Suppressor macrophage treated with lipopolysaccharide for 4 hours (primary cell): ENCODE measurements at regions not wholly inside any gene's neighbourhood (a gene's known extent, or its start where the extent isn't known, plus 50 kb on each side); places are given as distances from the start of the nearest gene placed in this dataset.

Experiments used
- DNase-seq: peaks from one replicate; pipeline ENCODE4 v3.0.0-alpha.2; 2020

DNA sequence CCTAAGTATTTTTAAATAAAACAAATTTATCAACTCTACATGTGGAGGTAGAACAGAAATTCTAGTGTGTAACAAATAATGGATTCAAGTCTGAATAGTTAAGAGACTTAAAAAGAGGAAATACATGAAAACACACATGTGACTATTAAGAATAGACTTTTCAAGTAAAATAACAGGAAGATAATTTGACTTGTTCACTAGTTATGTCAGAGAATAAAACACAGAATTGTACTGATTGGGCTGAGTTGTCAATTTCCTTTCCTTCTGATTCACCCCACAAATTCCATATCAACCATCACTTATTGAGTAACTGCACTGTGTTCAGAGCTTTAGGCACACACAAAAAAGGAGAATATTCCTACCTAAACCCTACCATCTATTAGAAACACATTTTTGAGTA lies 557.2 kb downstream of the TUSC7 start:
- peak; percentile 6 for DNase-seq

GRCh38 chr3:117268318-117268717 lies 558.7 kb downstream of the TUSC7 start:
- DNase-seq, result no peak

DNA sequence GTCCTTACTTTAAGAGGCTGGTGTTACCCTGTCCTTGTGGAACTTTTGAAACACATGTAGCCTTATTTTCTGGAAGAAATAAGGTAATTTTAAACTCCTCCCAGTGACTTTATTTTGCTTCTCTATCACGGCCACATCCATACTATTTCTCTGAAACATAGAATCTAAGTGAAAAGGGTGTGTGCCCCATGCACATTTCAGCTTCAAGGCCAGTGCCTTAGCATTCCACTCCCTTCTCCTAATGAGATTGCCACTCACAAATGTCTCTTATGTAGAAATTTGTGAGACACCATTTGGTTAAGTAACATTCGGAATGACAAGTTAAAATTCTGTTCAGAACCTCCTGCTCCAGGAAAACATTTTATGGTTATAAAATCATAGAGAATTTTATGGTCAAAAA lies 562.7 kb downstream of the TUSC7 start:
- DNase-seq, result no peak

GRCh38 chr3:117272876-117273523 lies 563.4 kb downstream of the TUSC7 start:
- no peak for DNase-seq

DNA sequence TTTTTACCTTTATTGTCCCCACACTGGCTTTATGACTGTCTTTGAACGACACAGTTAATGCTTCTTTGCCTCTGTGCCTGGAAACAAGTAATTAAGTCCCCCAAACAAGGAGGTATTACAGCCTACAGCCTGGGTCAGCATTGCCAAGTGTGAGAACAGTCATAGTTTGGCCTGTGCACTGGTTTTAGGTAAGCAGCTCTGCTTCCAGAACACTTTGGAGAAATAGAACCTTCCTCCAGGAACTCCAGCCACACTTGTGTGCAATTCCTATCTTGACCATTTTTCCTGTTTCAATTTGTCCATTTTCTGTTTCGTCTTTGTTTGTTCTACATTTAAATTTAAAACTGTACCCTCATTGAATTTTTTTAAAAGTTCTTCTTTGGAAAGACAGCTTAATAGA lies 568.2 kb downstream of the TUSC7 start:
- DNase-seq, result no peak

- DNase-seq, result no peak
Observed at GRCh38 chr3:117278424-117279190, 569.0 kb downstream of the TUSC7 start.

- no peak for DNase-seq
Observed at GRCh38 chr3:117281371-117281770, 571.8 kb downstream of the TUSC7 start.

- DNase-seq, result no peak
Observed at GRCh38 chr3:117282566-117282965, 573.0 kb downstream of the TUSC7 start.

DNA sequence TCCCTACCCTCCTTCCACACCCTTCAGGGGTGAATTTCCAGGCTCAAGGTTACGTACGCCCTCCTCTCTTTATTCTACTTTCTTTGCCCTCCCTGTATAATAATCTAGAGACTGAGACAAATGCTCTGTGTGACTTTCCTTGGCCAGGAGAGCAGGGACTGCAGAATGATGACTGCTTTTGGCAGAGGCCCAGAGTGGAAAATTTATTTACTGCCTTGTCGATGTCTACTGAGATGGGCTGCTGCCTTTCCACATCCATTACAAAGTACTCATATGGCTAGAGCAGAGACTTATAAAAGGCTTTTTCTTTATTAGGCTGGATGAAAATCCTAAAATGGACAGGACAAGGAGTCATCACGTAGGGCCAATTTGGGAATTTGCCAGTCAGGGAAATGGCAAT lies 576.2 kb downstream of the TUSC7 start:
- no peak for DNase-seq

DNA sequence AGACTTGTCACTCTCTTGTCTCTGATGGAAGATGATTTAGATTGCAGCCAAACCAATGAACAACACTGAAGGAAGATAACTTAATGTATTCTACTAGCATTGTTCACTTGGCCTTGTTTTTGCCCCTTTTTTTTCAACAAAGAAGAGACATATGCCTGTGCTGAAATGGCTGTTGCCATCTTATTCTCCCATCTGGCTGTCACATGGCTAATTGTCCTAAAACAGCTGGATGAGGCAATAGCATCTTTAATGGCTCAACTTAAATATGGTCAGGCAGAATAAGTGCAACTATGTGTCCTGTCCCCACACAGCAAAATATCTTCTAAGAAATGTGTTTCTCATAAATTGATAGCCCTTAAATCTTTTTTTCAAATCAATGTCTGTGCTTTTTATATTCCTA lies 576.9 kb downstream of the TUSC7 start:
- no peak for DNase-seq

- DNase-seq, result no peak
Observed at GRCh38 chr3:117287602-117288001, 578.0 kb downstream of the TUSC7 start.

- no peak for DNase-seq
Observed at GRCh38 chr3:117291476-117291875, 581.9 kb downstream of the TUSC7 start.

DNA sequence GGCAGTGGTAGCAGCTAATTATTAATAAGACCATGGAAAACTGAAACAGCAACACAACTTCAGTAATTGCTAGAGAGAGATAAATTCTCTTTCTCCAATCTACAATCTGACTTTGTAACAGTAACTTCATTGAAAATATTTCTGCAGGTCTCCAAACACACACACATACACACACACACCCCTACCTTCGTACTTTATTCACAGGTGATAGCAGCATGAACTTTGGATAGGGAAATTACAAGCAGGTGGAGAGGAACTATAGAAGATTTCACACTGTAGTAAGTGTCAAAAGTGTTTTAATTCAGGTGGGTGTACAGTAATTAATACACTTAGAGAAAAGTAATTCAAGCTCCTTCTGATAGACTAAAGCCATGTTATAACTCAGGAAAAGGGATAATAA lies 587.5 kb downstream of the TUSC7 start:
- DNase-seq, result no peak

DNA sequence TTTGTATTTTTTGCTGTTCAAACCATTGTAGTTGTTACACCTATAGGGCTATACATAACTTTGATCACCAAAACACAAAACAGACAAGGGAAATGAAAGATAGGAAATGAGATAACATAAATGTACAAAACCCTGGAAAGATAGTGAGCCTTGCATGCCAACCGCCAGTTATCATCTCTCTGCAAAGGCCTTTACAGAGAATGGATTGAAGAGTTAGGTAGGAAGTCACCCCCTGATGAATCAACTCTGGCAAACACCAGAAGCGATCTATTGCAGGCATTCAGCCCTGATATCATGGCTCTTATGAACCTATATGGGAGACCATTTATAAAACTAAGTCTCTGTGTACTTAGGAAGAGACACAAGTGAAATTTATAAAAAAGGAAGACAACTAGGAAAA lies 588.0 kb downstream of the TUSC7 start:
- no peak for DNase-seq

DNA sequence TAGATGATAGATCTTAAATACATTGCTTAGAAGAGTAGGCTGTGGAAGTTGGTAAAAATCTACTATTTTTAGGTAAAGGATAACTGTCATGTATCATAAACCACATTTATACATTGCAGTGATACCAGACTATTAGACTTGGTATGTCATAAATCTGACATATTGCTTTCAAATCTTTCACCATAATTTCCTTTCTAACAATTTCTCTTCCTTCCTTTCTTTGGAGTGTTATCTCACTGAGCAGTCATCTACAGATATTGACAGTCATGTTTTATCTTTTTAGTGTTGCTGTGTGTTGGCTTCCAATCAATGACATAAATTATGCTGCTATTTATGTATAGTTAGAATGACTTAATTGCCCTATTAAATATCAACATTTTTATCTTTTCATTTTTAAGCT lies 588.7 kb downstream of the TUSC7 start:
- no peak for DNase-seq

GRCh38 chr3:117302428-117302827 lies 592.8 kb downstream of the TUSC7 start:
- DNase-seq, result no peak

DNA sequence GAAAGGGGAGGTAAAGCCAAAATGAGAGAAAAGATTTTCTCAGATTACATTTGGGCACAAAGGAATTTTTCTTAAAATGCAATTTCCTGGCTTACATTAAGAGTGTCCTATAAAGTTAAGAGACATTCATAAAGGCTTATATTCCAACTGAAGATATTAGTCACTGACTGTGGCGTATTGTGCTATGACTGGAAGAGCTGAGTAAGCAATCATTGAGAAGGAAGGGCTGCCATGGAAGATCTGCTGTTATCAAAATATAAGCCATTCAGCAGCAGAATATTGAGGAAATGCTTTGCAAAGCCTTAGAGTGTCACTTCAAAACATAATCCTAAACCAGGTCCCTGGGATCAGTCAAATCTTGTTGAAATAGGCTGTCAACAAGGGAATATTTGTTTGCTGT lies 593.9 kb downstream of the TUSC7 start:
- DNase-seq, result no peak

DNA sequence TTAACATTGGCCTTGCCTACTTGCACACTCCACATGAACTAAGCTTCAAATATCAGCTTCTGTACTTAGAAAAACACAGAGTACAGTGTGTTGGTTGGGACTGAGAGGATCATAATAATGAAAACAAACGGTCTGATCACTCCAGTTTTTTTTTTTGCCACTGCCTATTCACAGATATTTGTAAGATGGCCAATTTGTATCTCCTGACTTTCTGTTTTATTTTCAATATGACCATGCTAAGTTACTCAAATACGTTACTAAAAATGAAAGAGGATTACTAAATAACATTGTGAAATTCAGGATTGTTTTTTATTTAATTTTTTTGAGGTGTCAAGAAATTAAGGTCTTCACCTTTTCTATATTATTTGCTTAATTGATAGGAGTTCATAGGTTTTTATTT lies 595.1 kb downstream of the TUSC7 start:
- peak; percentile 31 for DNase-seq

DNA sequence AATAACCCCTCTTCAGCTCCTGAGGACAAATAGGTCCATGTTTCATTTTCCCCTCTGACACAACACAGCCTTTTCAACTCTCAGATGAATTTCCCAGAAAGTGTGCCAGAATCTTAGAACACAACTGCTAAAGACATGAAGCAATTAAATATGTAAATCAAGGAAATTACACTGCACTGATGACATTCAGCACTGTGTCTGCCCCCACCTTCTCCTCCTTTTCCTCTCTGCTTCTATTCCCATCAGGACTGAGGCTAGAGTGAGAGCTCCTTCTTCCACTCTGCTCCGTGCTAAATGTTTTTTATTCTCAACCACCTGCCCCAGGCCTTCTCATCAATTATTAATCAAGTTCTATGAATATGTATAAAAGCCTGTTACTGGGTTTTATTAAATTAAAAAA lies 596.1 kb downstream of the TUSC7 start:
- DNase-seq, result no peak

DNA sequence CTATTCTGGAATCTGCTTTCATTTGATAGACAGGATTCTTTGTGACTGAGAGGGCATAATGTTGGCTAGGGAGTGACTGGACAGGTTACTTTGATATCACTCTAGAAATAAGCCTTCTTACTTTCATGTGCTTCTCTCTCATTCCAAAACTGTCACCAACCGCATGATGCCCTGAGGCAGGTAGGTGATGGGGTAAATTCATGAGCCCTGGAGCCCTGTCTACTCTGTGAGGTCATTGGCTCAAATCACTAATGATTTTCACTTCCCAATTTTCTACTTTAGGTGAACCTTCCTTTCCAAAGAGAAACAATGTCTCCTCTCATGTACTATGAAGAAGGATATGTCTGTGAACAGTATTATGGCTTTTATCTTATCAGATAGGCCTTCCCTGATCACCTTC lies 596.7 kb downstream of the TUSC7 start:
- no peak for DNase-seq

- no peak for DNase-seq
Observed at GRCh38 chr3:117308353-117308752, 598.8 kb downstream of the TUSC7 start.

DNA sequence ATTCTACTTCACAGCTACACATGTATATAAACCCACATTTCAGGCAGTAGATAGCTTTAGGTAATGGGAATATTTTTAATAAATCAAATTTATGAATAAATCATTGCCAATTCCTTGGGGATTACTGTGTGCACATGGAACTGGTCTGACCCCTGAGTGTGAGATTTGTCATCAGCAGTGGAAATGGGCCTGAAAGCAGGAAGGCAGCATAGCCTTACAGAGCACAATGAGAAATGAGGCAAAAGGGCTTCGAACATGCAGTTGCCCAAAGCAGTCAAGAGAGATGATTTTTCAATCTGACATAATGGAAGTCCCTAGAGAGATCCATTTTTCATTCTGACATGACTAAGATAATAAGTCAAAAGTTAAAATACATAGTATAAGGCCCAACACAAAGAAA lies 599.2 kb downstream of the TUSC7 start:
- no peak for DNase-seq

GRCh38 chr3:117310536-117310935 lies 601.0 kb downstream of the TUSC7 start:
- no peak for DNase-seq

GRCh38 chr3:117314441-117315150 lies 605.0 kb downstream of the TUSC7 start:
- DNase-seq, result no peak
